Stomach (tissue), 8 donors: ENCODE measurements at regions not wholly inside any gene's neighbourhood (a gene's known extent, or its start where the extent isn't known, plus 50 kb on each side); places are given as distances from the start of the nearest gene placed in this dataset.

Experiments used
- DNase-seq, 2 donors: peaks; one replicate each; pipeline versions ENCODE4 v3.0.0 to v3.0.0-alpha.2; 2013 to 2019
- H3K27ac ChIP-seq, 5 donors: fragments of 200-600 bp in 4 of 5; sonication (generic) in 4 of 5; one replicate each; pipeline ENCODE4 v1.5.1; 2013 to 2019; ENCODE audit warnings: mild to moderate bottlenecking in 1 of 5, moderate library complexity in 1 of 5
- H3K27me3 ChIP-seq, 3 donors: fragments of 200-600 bp; sonication (generic); one replicate each; pipeline ENCODE4 v1.5.1; 2017 to 2019; ENCODE audit warnings: mixed run types in 1 of 3
- H3K36me3 ChIP-seq, 4 donors: fragments of 200-600 bp; sonication (generic); 1 replicate in 3 of 4; 2 replicates in 1 of 4; pipeline ENCODE4 v1.5.1; 2016 to 2019
- H3K4me1 ChIP-seq, 4 donors: fragments of 200-600 bp; sonication (generic); one replicate each; pipeline ENCODE4 v1.5.1; 2016 to 2019
- H3K4me3 ChIP-seq, 4 donors: fragments of 200-600 bp; sonication (generic) in 3 of 4; one replicate each; pipeline ENCODE4 v1.5.1; 2016 to 2019; ENCODE audit warnings: mild to moderate bottlenecking in 1 of 4
- H3K9me3 ChIP-seq, 4 donors: fragments of 200-600 bp; sonication (generic); one replicate each; pipeline ENCODE4 v1.5.1; 2016 to 2019
- CTCF ChIP-seq, 7 experiments: fragments of 450-650 bp in 4 of 7; fragments of 200-600 bp in 3 of 7; sonication (generic) in 3 of 7; IDR thresholded peaks; one replicate each; pipeline ENCODE4 v1.5.1; 2016 to 2019; ENCODE audit warnings: antibody characterized with exemption in 7 of 7, control low read depth in 2 of 7, mild to moderate bottlenecking in 1 of 7
- EP300 ChIP-seq: sonication (generic); formaldehyde crosslinking; IDR thresholded peaks from one replicate; pipeline ENCODE4 v1.6.1; 2017; ENCODE audit warnings: antibody characterized with exemption
- POLR2A ChIP-seq, 4 donors: fragments of 450-650 bp; IDR thresholded peaks; one replicate each; pipeline ENCODE4 v1.6.1; 2016; ENCODE audit warnings: antibody characterized with exemption in 4 of 4, control low read depth in 2 of 4, mild to moderate bottlenecking in 1 of 4, moderate library complexity in 1 of 4
- POLR2AphosphoS5 ChIP-seq, 3 donors: sonication (generic); formaldehyde crosslinking; IDR thresholded peaks; one replicate each; pipeline ENCODE4 v1.6.1; 2016; ENCODE audit warnings: antibody characterized with exemption in 3 of 3
- WGBS, 5 donors: extraction: QIAGEN DNeasy Blood & Tissue Kit in 3 of 5; methylation state at CpG; one replicate each; pipeline versions ENCODE4 v1.1.5 to v1.1.7; 2013 to 2018; 5-methylcytosine and 5-hydroxymethylcytosine counted together
- intact Hi-C: fragments of 100-400 bp; cut with DNase I; formaldehyde crosslinking; loops from one replicate; pipeline ENCODE4 v1.15.1; 2023; ENCODE audit warnings: low total_unique reads
- donor health status: healthy with polysubstance abuse.
- donor health status: Bipolar disorder and iron deficiency.
- donor health status: healthy.

DNA sequence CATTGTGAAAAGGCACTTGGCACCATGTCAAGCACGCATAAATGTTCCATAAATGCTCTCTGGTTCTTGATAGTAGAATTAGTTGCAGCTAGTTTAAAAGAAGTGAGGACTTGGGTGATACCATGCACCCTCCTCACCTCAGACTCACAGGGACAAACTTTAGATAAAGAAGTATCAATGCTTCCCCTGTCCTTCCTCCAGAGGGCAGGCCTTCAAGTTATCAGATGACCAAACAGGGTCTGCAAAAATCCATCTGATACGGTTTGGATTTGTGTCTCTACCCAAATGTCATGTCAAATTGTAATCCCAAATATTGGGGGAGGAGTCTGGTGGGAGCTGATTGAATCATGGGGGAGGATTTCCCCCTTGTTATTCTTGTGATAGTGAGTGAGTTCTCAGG is 54.1 kb downstream of the C1QL2 start:
- H3K36me3 ChIP-seq: no peaks in the 10 kb centered on the region
- TF ChIP-seq CTCF (IDR thresholded peaks at IDR 0.05) (no peak), POLR2A (IDR thresholded peaks at IDR 0.05) (no peak), POLR2AphosphoS5 (IDR thresholded peaks at IDR 0.05) (no peak)
- peaks cover 0 to 22% (median 6%) of the 10 kb centered on the region in 4 donors for H3K9me3 ChIP-seq
- 30 to 48% (median 35%) methylated on average over 2 of the region's 2 CpGs for WGBS, 5 donors
- no peak for DNase-seq
- no peak overlapping the region for H3K27ac ChIP-seq
- intact Hi-C loops: no loop called here
- no peak overlapping the region for H3K4me3 ChIP-seq
- H3K4me1 ChIP-seq: no peaks in the 10 kb centered on the region
- peaks cover 0 to 4% (median 0%) of the 10 kb centered on the region in 3 donors for H3K27me3 ChIP-seq

- no peaks in the 10 kb centered on the region for H3K27me3 ChIP-seq
- H3K4me1 ChIP-seq: no peaks in the 10 kb centered on the region
- H3K36me3 ChIP-seq: no peaks in the 10 kb centered on the region
- DNase-seq: no peak
- TF ChIP-seq CTCF (IDR thresholded peaks at IDR 0.05) (no peak), POLR2A (IDR thresholded peaks at IDR 0.05) (no peak), EP300 (no peak), POLR2AphosphoS5 (IDR thresholded peaks at IDR 0.05) (no peak)
- H3K4me3 ChIP-seq: no peak overlapping the region
- no peak overlapping the region for H3K27ac ChIP-seq
- intact Hi-C loops: no loop called here
- peaks cover 0 to 20% (median 6%) of the 10 kb centered on the region in 4 donors for H3K9me3 ChIP-seq
These were observed 55.6 kb downstream of the C1QL2 start for GRCh38 chr2:119102964-119103363.

- no peak for DNase-seq
- H3K4me3 ChIP-seq: no peak overlapping the region
- no peaks in the 10 kb centered on the region for H3K9me3 ChIP-seq
- intact Hi-C loops: no loop called here
- no peak for TF ChIP-seq EP300
- no peak for TF ChIP-seq POLR2AphosphoS5 (IDR thresholded peaks at IDR 0.05)
- TF ChIP-seq POLR2A (IDR thresholded peaks at IDR 0.05): no peak
- no peak for TF ChIP-seq CTCF (IDR thresholded peaks at IDR 0.05)
- H3K4me1 ChIP-seq: peaks cover 0 to 7% (median 0%) of the 10 kb centered on the region in 4 donors
- WGBS, 5 donors: 77 to 88% (median 86%) methylated on average over 1 of the region's 1 CpG
- H3K27me3 ChIP-seq: peaks cover 0 to 8% (median 0%) of the 10 kb centered on the region in 3 donors
- no peaks in the 10 kb centered on the region for H3K36me3 ChIP-seq
- H3K27ac ChIP-seq: no peak overlapping the region
These were observed 70.1 kb downstream of the C1QL2 start for GRCh38 chr2:119088416-119088815.

DNA sequence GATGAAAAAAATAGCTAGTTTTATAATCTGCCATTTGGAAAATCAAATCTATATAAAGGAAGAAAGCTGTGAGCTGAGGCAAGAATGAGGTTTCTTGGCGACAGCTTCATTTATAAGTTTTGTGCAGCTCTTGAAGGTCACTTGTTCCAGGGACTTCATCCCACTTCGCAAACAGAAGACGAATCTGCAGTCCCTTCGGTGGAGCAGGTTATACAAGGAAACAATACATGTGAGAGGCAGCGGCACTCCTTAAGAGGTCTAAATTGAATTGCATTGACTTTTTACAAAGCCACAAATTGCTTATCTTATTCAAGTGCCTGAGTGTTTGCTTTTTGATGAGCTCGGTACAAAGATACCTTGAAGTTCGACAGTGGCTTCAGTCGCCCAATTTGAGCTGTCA is 72.2 kb downstream of the C1QL2 start:
- peaks cover 0 to 8% (median 0%) of the 10 kb centered on the region in 3 donors for H3K27me3 ChIP-seq
- peak in 1 of 2 donors; percentile 72 for DNase-seq
- WGBS, 5 donors: 24 to 39% (median 27%) methylated on average over 8 of the region's 8 CpGs
- no peak overlapping the region for H3K27ac ChIP-seq
- TF ChIP-seq EP300: no peak
- no peak for TF ChIP-seq POLR2A (IDR thresholded peaks at IDR 0.05)
- no peak for TF ChIP-seq CTCF (IDR thresholded peaks at IDR 0.05)
- no peaks in the 10 kb centered on the region for H3K36me3 ChIP-seq
- peaks cover 0 to 3% (median 0%) of the 10 kb centered on the region in 4 donors for H3K9me3 ChIP-seq
- H3K4me3 ChIP-seq: no peak overlapping the region
- H3K4me1 ChIP-seq: peaks cover 0 to 7% (median 0%) of the 10 kb centered on the region in 4 donors
- intact Hi-C loops: no loop called here
